ENCODE measurements at regions not wholly inside any gene's neighbourhood (a gene's known extent, or its start where the extent isn't known, plus 50 kb on each side); places are given as distances from the start of the nearest gene placed in this dataset.

DNA sequence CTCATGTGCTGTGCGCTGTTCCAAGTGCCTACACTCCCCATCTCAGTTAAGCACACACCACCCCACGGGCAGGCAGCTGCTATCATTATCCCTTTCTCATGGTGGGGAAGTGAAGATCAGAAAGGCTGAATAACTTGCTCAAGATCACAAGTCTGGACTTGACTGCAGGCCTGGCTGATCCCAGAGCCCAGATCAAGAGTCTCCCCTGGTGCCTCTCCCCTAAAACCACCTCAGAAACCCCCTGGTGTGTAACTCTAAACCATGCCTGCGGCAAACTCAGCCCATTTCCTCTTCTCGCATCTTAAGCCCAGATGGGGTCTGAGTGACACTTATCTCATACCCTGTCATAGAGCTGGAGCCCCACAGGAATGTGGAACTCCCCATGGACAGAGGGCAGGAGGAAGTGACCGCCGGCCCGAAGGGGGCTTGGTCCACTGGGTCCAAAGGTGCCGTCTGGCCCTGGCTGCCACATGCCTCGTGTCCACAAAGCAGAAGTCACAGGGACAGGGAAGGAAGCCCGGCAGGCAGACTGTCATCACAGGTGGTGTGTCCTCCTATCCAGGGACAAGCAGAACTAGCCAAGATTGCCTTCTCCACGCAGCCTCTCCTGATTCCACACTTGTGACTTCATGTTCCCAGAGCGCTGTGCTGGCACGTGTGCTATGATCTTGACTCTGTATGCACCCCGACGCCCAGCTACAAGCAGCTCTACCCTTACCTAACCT is 92.1 kb downstream of the SYF2 start:
- Mint-ChIP-seq H3K27me3 (peaks cover 16% of the 10 kb centered on the region), H3K36me3 (ENCODE audit: low read depth) (no peaks in the 10 kb centered on the region), H3K9me3 (no peaks in the 10 kb centered on the region), H3K27ac (peak overlapping the region; percentile 15), H3K4me3 (no peak overlapping the region), H3K4me1 (peaks cover 9% of the 10 kb centered on the region)
- no peak for DNase-seq
- peak; percentile 82 for ATAC-seq (ENCODE audit: low read depth)
- POLR2A ChIA-PET, result interaction anchor here (0.6 kb wide), 2 partner anchors 211 to 407 kb away, joined by 3 read pairs; no protein-coding TSS in a partner anchor
- TF ChIP-seq, protein P1, sequence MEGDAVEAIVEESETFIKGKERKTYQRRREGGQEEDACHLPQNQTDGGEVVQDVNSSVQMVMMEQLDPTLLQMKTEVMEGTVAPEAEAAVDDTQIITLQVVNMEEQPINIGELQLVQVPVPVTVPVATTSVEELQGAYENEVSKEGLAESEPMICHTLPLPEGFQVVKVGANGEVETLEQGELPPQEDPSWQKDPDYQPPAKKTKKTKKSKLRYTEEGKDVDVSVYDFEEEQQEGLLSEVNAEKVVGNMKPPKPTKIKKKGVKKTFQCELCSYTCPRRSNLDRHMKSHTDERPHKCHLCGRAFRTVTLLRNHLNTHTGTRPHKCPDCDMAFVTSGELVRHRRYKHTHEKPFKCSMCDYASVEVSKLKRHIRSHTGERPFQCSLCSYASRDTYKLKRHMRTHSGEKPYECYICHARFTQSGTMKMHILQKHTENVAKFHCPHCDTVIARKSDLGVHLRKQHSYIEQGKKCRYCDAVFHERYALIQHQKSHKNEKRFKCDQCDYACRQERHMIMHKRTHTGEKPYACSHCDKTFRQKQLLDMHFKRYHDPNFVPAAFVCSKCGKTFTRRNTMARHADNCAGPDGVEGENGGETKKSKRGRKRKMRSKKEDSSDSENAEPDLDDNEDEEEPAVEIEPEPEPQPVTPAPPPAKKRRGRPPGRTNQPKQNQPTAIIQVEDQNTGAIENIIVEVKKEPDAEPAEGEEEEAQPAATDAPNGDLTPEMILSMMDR (IDR thresholded peaks at IDR 0.05), result no peak
- intact Hi-C loops (cut with micrococcal nuclease), result no loop called here
- CTCF ChIA-PET, result no interaction called here

DNA sequence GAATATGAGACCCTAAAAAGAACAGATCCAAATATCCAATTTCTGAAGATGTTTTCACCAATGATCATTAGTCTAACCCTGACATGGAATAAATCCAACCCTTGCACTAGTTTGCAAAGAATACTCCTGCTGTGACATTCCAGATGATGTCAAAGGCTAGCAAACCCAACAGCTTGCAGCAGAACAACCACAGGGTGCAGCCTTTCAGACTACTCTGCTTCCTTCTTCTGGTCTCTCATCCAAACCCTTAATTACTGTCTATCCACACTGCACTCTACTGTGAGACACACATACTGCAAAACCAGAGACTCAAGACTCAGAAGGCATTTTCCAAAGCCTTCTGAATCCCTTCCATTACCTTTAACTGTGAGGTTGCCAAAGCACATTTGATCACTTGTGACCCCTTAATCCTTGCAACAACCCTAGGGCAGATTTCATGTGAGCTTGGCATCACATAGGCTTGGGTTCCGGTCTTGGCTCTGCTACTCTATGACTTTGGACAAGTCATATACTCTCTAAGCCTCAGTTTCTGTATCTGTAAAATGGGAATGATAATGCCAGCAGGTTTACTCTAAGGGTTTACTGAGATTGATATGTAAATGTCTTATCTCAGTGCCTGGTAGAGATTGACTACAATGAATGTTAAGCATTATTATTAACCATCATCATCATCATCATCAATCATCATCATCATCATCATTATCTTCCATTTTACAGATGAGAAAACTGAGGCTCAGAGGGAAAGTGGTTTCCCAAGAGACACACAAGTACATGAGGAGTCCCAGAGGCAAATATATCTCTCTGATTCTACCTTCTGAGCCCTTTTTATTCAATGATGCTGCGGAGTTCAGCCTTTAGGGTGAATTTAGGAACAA is 94.5 kb downstream of the SYF2 start:
- H3K9me3 Mint-ChIP-seq, result no peaks in the 10 kb centered on the region
- intact Hi-C loops (cut with micrococcal nuclease), result no loop called here
- TF ChIP-seq, protein P1 (IDR thresholded peaks at IDR 0.05), result no peak
- H3K4me3 Mint-ChIP-seq, result no peak overlapping the region
- no peaks in the 10 kb centered on the region for H3K36me3 Mint-ChIP-seq (ENCODE audit: low read depth)
- CTCF ChIA-PET, result no interaction called here
- no peak overlapping the region for H3K27ac Mint-ChIP-seq
- POLR2A ChIA-PET, result no interaction called here
- no peak for ATAC-seq (ENCODE audit: low read depth)
- peaks cover 9% of the 10 kb centered on the region for H3K4me1 Mint-ChIP-seq
- peaks cover 16% of the 10 kb centered on the region for H3K27me3 Mint-ChIP-seq
- no peak for DNase-seq

DNA sequence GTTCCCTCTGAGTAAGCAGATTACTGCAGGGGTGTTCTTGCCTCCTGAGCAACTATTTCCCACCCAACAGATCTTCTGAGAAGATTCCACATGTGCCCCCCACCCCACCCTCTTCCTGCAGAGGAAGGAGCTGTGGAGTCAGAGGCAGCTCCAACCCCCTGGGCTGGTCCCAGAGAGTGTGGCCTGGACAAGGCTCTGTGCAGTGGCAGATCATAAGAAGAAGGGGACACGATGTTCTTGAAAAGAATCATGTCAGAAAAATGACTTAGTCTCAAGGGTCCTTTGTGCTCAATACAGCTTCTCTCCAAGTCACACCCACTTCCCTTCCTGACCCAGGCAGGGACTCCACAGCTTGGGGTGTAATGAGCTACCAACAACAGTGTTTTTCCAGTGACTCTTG is 95.2 kb downstream of the SYF2 start:
- H3K27me3 Mint-ChIP-seq, result peaks cover 16% of the 10 kb centered on the region
- H3K27ac Mint-ChIP-seq, result no peak overlapping the region
- H3K36me3 Mint-ChIP-seq (ENCODE audit: low read depth), result no peaks in the 10 kb centered on the region
- peaks cover 9% of the 10 kb centered on the region for H3K4me1 Mint-ChIP-seq
- intact Hi-C loops (cut with micrococcal nuclease), result no loop called here
- ChIA-PET POLR2A (no interaction called here), CTCF (no interaction called here)
- no peak overlapping the region for H3K4me3 Mint-ChIP-seq
- DNase-seq (no peak), ATAC-seq (ENCODE audit: low read depth) (no peak)
- TF ChIP-seq, protein P1 (IDR thresholded peaks at IDR 0.05), result no peak
- no peaks in the 10 kb centered on the region for H3K9me3 Mint-ChIP-seq

DNA sequence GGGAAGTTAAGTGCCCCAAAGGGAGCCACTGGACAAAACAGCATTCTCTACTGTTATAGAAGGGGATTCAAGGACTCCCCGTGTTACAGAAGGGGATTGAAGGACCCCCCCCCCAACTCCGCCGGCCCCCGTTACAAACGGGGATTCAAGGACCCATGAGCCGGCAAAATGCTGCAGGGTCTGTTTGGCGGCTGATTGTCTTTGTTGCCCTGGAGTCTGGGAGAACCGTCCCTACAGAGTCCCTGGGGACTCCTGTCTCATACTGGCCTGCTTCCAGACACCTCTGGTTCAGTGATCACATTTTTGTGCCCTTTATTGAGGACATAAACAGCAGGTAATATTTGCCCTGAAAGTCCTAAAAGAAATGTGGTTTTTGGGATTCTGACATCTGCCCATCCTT is 96.4 kb downstream of the SYF2 start:
- Mint-ChIP-seq H3K27me3 (peaks cover 16% of the 10 kb centered on the region), H3K36me3 (ENCODE audit: low read depth) (no peaks in the 10 kb centered on the region), H3K4me3 (no peak overlapping the region), H3K4me1 (peaks cover 9% of the 10 kb centered on the region), H3K9me3 (no peaks in the 10 kb centered on the region), H3K27ac (no peak overlapping the region)
- TF ChIP-seq, protein P1 (IDR thresholded peaks at IDR 0.05), result no peak
- DNase-seq (no peak), ATAC-seq (ENCODE audit: low read depth) (no peak)
- ChIA-PET POLR2A (no interaction called here), CTCF (no interaction called here)
- intact Hi-C loops (cut with micrococcal nuclease), result no loop called here

DNA sequence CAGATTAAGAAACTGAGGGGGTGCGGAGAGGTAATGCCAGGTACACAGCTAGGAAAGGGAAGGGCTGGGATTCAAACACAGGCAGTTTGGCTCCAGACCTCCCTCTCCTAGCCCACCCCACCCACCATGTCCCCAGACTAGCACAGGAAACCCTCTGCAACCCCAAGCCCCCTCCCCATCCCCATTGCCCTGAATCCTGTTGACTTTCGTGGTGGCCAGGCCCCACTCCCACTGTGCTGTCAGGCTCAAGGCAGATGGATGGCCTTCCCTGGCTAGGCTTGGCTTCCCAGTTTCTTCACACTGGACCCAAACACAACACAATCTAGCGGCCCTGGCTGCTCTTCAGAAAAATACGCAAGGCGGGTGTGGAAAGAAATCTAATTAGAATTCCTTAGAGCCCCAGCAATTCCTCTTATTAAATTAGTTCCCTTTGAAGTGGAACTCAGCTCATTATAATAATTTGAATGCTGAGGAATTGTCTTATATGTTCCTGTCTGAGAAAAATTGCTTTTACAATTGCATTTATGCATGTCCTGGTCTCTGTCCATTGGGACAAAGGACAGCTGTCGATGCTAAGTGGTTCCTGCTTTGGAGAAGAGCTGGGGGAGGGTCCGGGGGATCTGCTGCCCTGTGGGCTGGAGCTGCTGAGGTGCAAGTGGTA is 97.4 kb downstream of the SYF2 start:
- TF ChIP-seq, protein P1 (IDR thresholded peaks at IDR 0.05), result no peak
- Mint-ChIP-seq H3K4me3 (no peak overlapping the region), H3K9me3 (no peaks in the 10 kb centered on the region), H3K27me3 (peaks cover 10% of the 10 kb centered on the region), H3K27ac (no peak overlapping the region), H3K36me3 (ENCODE audit: low read depth) (no peaks in the 10 kb centered on the region), H3K4me1 (peaks cover 1% of the 10 kb centered on the region)
- ATAC-seq (ENCODE audit: low read depth) (no peak), DNase-seq (no peak)
- CTCF ChIA-PET, result interaction anchor here (1.3 kb wide), 1 partner anchor 13 kb away, joined by 3 read pairs; no protein-coding TSS in a partner anchor
- POLR2A ChIA-PET, result no interaction called here
- intact Hi-C loops (cut with micrococcal nuclease), result no loop called here

All from activated B cell treated with CpG ODN at 0.5 μM for 24 hours (primary cell).